GM21723 (cell line): ENCODE measurements at regions not wholly inside any gene's neighbourhood (a gene's known extent, or its start where the extent isn't known, plus 50 kb on each side); places are given as distances from the start of the nearest gene placed in this dataset.
"Not testable (repeated sequence)": the region's sequence is repeated elsewhere in the genome, so short reads cannot be mapped to it uniquely, and the experiment has no call there.

Experiments
- ATAC-seq: cut with Tn5 transposase; IDR thresholded peaks from one replicate; pipeline ENCODE4 v1.9.1; 2021; ENCODE audit warnings: mild to moderate bottlenecking, moderate library complexity; ENCODE audit not compliant: unreplicated experiment

GRCh38 chr17:62206550-62206949 is 141.5 kb upstream of the MED13 start:
- no peak for ATAC-seq

- not testable (repeated sequence) for ATAC-seq
Measured at GRCh38 chr17:62197156-62197555, 132.1 kb upstream of the MED13 start.

- ATAC-seq: not testable (repeated sequence)
Measured at GRCh38 chr17:62196587-62196986, 131.5 kb upstream of the MED13 start.

- no peak for ATAC-seq
Measured at GRCh38 chr17:62194401-62194800, 129.3 kb upstream of the MED13 start.

- no peak for ATAC-seq
Measured at GRCh38 chr17:62193249-62193648, 128.2 kb upstream of the MED13 start.

- ATAC-seq: no peak
Measured at GRCh38 chr17:62191390-62192361, 126.6 kb upstream of the MED13 start.

GRCh38 chr17:62189377-62189776 is 124.3 kb upstream of the MED13 start:
- ATAC-seq: no peak

GRCh38 chr17:62188713-62189112 is 123.6 kb upstream of the MED13 start:
- ATAC-seq: no peak

- ATAC-seq: no peak
Measured at GRCh38 chr17:62187681-62188080, 122.6 kb upstream of the MED13 start.

- no peak for ATAC-seq
Measured at GRCh38 chr17:62186841-62187240, 121.8 kb upstream of the MED13 start.

GRCh38 chr17:62180772-62181171 is 115.7 kb upstream of the MED13 start:
- no peak for ATAC-seq

- no peak for ATAC-seq
Measured at GRCh38 chr17:62179525-62180161, 114.6 kb upstream of the MED13 start.

GRCh38 chr17:62178579-62178978 is 113.5 kb upstream of the MED13 start:
- ATAC-seq: no peak

- no peak for ATAC-seq
Measured at GRCh38 chr17:62172492-62173291, 107.6 kb upstream of the MED13 start.

DNA sequence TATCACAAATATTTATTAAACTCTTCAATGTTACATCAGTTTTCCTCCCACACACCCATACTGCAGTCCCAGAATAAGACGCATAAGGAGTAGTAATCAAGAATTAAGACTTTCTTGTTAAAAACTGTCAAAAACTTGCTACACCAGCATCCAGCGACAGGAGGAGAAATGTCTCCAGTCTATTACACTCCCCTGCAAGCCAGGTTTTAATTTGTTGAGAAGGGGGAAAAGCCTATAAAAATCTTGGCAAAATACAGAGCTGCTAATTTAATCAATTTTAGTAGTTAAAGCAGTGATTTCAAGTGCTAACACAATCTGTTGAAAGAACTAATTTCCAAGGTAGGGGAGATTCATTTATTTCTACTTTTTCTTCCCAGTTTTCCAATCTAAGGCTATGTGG is 102.0 kb upstream of the MED13 start:
- no peak for ATAC-seq

DNA sequence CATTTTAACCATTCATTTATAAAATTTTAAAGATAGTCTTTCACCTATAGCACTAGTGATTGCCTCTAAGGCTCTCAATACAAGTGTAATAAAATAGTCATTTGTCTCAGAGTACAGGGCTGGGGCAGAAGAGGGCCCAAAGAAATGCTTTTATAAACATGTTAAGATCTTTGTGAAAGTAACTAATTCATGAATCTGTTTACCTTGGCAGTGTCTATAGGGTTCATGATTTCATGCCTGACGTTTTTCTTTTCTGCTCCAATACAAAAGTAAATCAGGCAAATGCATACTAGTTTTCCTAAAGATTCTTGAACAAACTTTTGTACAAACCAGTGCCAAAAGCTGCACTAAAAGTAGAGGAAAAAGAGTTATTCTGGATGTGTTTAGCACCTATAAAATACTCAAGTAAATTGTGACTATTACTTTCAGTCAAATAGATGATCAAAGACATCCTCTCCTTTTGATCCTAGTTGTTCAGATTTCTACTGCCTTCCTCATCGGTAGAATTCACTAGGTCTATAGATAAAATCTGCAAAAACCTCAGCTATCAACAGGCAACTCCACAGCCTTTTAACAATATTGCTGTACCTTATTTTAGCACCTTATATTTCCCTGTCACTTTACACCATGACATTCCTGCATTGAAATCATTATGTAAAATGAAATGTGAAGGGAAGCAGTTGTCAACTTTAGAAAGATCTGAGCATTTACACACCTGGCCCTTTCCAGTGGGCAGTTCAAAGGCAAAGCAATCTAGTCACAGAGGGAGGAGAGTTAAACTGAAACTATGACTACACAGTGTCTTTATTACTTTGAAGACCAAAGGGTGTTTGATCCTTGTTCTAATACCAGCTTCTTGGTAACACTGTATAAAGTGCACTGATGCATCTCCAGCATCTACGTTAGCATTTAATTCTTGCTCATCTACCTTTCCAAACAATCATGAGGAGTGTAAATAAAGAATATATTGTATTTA is 100.0 kb upstream of the MED13 start:
- no peak for ATAC-seq

GRCh38 chr17:62163847-62164246 is 98.8 kb upstream of the MED13 start:
- no peak for ATAC-seq

GRCh38 chr17:62162898-62163297 is 97.8 kb upstream of the MED13 start:
- no peak for ATAC-seq

- no peak for ATAC-seq
Measured at GRCh38 chr17:62161405-62162148, 96.5 kb upstream of the MED13 start.
